COLO829 (cell line): ENCODE measurements at regions not wholly inside any gene's neighbourhood (a gene's known extent, or its start where the extent isn't known, plus 50 kb on each side); places are given as distances from the start of the nearest gene placed in this dataset.
"Not testable (repeated sequence)": the region's sequence is repeated elsewhere in the genome, so short reads cannot be mapped to it uniquely, and the experiment has no call there.

Source experiments
- DNase-seq: peaks from one replicate; pipeline ENCODE4 v3.0.0; 2012; ENCODE audit warnings: low spot score

GRCh38 chrX:74251006-74251930 is 52.7 kb upstream of the ZCCHC13 start:
- no peak for DNase-seq

DNA sequence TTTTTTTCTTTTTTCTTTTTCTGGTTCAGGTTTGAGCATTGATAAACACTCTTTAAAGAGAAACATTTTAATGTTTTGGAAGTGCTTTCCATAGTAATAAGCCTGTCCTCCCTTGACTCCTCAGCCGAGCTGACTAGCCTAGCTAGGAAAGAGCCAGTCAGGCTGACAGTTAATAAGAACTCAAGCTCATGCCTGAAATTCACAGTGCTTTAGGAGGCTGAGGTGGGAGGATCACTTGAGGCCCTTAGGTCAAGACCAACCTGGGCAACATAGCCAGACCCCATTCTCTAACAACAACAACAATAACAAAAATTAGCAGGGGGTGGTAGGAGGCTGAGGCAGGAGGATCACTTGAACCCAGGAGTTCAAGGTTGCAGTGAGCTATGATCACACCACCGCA is 53.4 kb upstream of the ZCCHC13 start:
- no peak for DNase-seq

DNA sequence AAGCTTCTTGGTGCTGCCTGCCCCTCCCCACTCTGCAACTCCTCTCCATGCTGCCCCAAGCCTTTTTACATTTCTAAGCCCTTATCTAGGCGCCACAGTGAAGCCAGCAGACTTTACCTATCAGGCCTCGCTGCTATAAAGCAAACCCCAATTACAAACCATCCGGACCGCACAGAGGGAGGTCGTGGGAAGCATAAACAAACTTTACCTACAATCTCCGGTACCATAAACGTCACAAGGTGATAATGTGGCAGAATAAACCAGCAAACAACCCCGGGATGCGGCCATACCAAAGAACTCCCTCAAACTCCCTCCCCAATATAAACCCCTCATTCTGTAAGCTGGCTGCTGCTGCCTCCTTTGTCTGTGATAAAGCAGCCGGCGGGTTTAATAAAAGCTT is 54.0 kb upstream of the ZCCHC13 start:
- DNase-seq: no peak

DNA sequence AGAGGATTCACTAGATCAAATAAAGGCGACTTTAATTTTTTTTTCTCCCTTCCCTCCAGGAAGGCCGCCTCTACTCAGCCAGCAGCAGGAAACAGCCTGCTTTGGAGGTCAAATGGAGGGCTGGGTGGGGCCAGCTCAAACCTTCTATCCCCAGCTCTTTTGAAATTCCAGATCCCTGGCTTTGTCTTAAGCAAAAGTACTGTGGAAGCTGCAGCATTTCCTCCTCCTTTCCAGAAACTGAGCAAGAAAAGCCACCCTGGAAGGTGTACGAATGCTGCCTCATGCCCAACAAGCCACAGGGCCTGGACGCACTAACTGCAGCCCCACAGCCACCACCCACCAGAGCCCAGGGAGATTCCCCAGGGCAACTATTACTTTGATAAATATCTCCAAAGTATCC is 55.1 kb upstream of the ZCCHC13 start:
- no peak for DNase-seq

- no peak for DNase-seq
Measured at GRCh38 chrX:74246524-74246923, 57.5 kb upstream of the ZCCHC13 start.

GRCh38 chrX:74242484-74243138 is 61.4 kb upstream of the ZCCHC13 start:
- no peak for DNase-seq

- DNase-seq: no peak
Measured at GRCh38 chrX:74242050-74242449, 61.9 kb upstream of the ZCCHC13 start.

GRCh38 chrX:74238771-74239170 is 65.2 kb upstream of the ZCCHC13 start:
- no peak for DNase-seq

- no peak for DNase-seq
Measured at GRCh38 chrX:74234818-74235217, 69.2 kb upstream of the ZCCHC13 start.

DNA sequence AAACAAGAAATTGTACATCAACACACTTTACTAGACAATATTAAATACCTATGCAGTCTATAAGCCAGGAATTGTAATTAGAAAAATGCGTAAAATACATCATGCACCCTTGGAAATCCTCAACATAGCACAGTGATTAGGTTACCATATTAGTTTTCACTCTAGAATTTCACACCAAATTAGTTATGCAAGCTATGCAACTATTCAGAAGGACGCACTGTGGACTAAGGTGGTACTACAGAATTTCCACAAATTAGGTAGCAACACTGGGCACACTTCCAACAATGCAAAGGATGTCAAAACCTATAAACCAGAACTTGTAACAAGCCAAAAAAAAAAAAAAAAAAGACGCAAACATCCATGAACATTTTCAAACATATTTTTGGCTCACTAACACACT is 71.1 kb upstream of the ZCCHC13 start:
- no peak for DNase-seq

GRCh38 chrX:74231625-74232024 is 72.4 kb upstream of the ZCCHC13 start:
- no peak for DNase-seq

- no peak for DNase-seq
Measured at GRCh38 chrX:74230094-74230493, 73.9 kb upstream of the ZCCHC13 start.

DNA sequence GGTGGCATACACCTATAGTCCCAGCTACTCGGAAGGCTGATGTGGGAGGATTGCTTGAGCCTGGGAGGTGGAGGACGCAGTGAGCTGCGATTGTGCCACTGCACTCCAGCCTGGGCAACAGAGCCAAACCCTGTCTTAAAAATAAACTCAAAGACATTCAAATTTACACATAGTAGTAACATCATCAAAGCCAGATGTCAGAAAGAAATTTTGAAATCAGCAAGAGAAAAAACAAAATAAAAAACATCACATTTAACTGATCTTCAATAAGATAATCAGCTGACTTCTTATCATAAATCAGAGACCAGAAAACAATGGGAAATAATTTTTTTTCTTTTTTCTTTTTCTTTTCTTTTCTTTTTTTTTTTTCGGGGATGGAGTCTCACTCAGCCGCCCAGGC is 78.9 kb upstream of the ZCCHC13 start:
- no peak for DNase-seq

- DNase-seq: no peak
Measured at GRCh38 chrX:74220277-74220676, 83.7 kb upstream of the ZCCHC13 start.

- no peak for DNase-seq
Measured at GRCh38 chrX:74218895-74219294, 85.1 kb upstream of the ZCCHC13 start.

GRCh38 chrX:74216421-74216820 is 87.6 kb upstream of the ZCCHC13 start:
- DNase-seq: no peak

- no peak for DNase-seq
Measured at GRCh38 chrX:74211911-74212310, 92.1 kb upstream of the ZCCHC13 start.

GRCh38 chrX:74207539-74207938 is 96.4 kb upstream of the ZCCHC13 start:
- no peak for DNase-seq

DNA sequence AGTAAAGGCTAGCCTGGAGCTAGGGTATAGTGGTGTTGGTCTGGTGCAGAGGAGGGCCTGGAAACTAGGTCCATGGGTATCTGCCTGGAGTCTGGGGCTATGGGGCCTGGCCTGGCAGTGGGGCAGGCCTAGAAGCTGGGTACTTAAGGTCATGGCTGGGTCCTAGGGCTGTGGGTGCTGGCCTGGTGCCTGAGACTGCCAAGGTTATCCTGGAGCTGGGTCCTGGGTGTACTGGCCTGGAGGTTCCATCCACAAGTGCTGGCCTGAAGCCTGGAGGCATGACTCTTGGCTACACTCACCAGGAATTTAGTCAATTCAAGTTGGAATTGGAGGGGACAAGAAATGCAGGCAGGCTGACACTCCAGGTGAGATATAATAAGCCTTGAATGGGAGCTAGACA is 108.4 kb upstream of the ZCCHC13 start:
- DNase-seq: no peak

DNA sequence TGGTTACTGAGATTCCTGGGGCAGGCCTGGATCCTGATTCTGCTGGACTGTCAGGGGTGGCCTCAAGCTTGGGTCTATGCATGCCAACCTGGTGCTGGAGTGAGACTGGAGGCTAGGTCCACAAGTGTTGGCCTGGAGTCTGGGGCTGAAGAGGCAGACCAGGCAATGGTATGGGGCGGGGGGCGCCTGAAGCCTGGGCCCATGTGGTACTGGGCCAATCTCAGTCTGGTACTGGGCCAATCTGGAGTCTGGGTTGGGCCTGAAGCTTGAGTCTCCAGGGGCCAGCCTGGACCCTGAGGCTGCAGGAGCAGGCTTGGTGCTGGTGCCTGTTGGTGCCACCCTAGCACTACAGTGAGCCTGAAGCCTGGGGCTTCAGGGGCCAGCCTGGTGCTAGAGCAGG is 108.9 kb upstream of the ZCCHC13 start:
- no peak for DNase-seq

GRCh38 chrX:74187211-74187610 is 116.8 kb upstream of the ZCCHC13 start:
- DNase-seq: no peak

GRCh38 chrX:74183047-74183446 is 120.9 kb upstream of the ZCCHC13 start:
- DNase-seq: not testable (repeated sequence)

- not testable (repeated sequence) for DNase-seq
Measured at GRCh38 chrX:74181976-74182375, 122.0 kb upstream of the ZCCHC13 start.

GRCh38 chrX:74180716-74181115 is 123.3 kb upstream of the ZCCHC13 start:
- no peak for DNase-seq
